PC-3 (cell line): ENCODE measurements at regions not wholly inside any gene's neighbourhood (a gene's known extent, or its start where the extent isn't known, plus 50 kb on each side); places are given as distances from the start of the nearest gene placed in this dataset.

Source experiments
- ATAC-seq: fragments of 200-7000 bp; cut with Tn5 transposase; 2 replicates; pipeline ENCODE4 v1.9.1; 2020; ENCODE audit warnings: mild to moderate bottlenecking, moderate library complexity
- BruUV-seq: library from RNA; stranded (reverse); fragments of 400-500 nt; replicated peaks from 2 replicates; lab custom pipeline; 2021; lab: Mats Ljungman, UMichigan
- CTCF ChIA-PET: fragments of 300-600 bp; sonication (Branson Sonifier 250); formaldehyde crosslinking; loops from one replicate; lab custom pipeline; 2022; ENCODE audit warnings: antibody characterized with exemption; lab: Charles Lee
- POLR2A ChIA-PET: fragments of 300-600 bp; sonication (Branson Sonifier 250); formaldehyde crosslinking; loops from one replicate; lab custom pipeline; 2022; ENCODE audit warnings: antibody characterized with exemption; ENCODE audit not compliant: unreplicated experiment; lab: Charles Lee
- DNase-seq: peaks from one replicate; pipeline ENCODE4 v3.0.0-alpha.2; 2015
- H2AFZ ChIP-seq: fragments of 300-600 bp; sonication (generic); 2 replicates; pipeline ENCODE4 v1.6.0; 2016; ENCODE audit warnings: antibody characterized with exemption, low read length
- H3F3A ChIP-seq: fragments of 300-600 bp; sonication (generic); one replicate; pipeline ENCODE4 v1.6.0; 2017; ENCODE audit warnings: antibody characterized with exemption, low read length, control low read depth, mild to moderate bottlenecking; ENCODE audit not compliant: unreplicated experiment
- H3K27ac ChIP-seq: fragments of 300-600 bp; sonication (generic); 2 replicates; pipeline ENCODE4 v1.5.1; 2016; ENCODE audit warnings: mild to moderate bottlenecking, low read length
- H3K27me3 ChIP-seq: fragments of 300-600 bp; sonication (generic); 2 replicates; pipeline ENCODE4 v1.6.1; 2016; ENCODE audit warnings: low read length, mixed read lengths
- H3K36me3 ChIP-seq: fragments of 300-600 bp; sonication (generic); 2 replicates; pipeline ENCODE4 v1.6.1; 2016; ENCODE audit warnings: low read depth, mixed run types, low read length, mixed read lengths
- H3K4me1 ChIP-seq: fragments of 300-600 bp; sonication (generic); 2 replicates; pipeline ENCODE4 v1.5.1; 2016; ENCODE audit warnings: low read length; ENCODE audit not compliant: insufficient read depth
- H3K4me2 ChIP-seq: fragments of 300-600 bp; sonication (generic); 2 replicates; pipeline ENCODE4 v1.6.0; 2016; ENCODE audit warnings: low read length
- H3K4me3 ChIP-seq: fragments of 300-600 bp; sonication (generic); 2 replicates; pipeline ENCODE4 v1.5.1; 2016; ENCODE audit warnings: mild to moderate bottlenecking, low read length, mixed read lengths
- H3K79me2 ChIP-seq: fragments of 300-600 bp; sonication (generic); 2 replicates; pipeline ENCODE4 v1.6.1; 2017; ENCODE audit warnings: low read length, mixed read lengths
- H3K9ac ChIP-seq: fragments of 300-600 bp; sonication (generic); 2 replicates; pipeline ENCODE4 v1.6.0; 2016; ENCODE audit warnings: mild to moderate bottlenecking, low read length
- H3K9me2 ChIP-seq: fragments of 300-600 bp; sonication (generic); replicated peaks from 2 replicates; pipeline ENCODE4 v1.6.1; 2016; ENCODE audit warnings: mixed run types, low read length, mixed read lengths
- H3K9me3 ChIP-seq: fragments of 300-600 bp; sonication (generic); 2 replicates; pipeline ENCODE4 v1.6.1; 2016; ENCODE audit warnings: low read length, mixed read lengths
- H4K20me1 ChIP-seq: fragments of 300-600 bp; sonication (generic); 2 replicates; pipeline ENCODE4 v1.6.1; 2016; ENCODE audit warnings: low read length, mixed read lengths
- EZH2 ChIP-seq: fragments of 300-600 bp; sonication (generic); IDR thresholded peaks from one replicate; pipeline ENCODE4 v1.6.1; 2017; ENCODE audit warnings: antibody characterized with exemption, mild to moderate bottlenecking, low read length; ENCODE audit not compliant: unreplicated experiment
- EZH2phosphoT487 ChIP-seq: fragments of 300-600 bp; sonication (generic); IDR thresholded peaks from 2 replicates; pipeline ENCODE4 v1.6.1; 2018; ENCODE audit warnings: mild to moderate bottlenecking, antibody characterized with exemption, low read length, borderline replicate concordance
- intact Hi-C: fragments of 100-400 bp; cut with micrococcal nuclease; formaldehyde crosslinking; loops from 2 replicates; pipeline ENCODE4 v1.9.0; 2023
- TF ChIP-seq, protein P1 (sequence below): fragments of 300-600 bp; sonication (generic); conservative IDR thresholded peaks from 2 replicates; pipeline ENCODE4 v1.5.1; 2017; ENCODE audit warnings: antibody characterized with exemption, low read depth, mild to moderate bottlenecking, low read length

DNA sequence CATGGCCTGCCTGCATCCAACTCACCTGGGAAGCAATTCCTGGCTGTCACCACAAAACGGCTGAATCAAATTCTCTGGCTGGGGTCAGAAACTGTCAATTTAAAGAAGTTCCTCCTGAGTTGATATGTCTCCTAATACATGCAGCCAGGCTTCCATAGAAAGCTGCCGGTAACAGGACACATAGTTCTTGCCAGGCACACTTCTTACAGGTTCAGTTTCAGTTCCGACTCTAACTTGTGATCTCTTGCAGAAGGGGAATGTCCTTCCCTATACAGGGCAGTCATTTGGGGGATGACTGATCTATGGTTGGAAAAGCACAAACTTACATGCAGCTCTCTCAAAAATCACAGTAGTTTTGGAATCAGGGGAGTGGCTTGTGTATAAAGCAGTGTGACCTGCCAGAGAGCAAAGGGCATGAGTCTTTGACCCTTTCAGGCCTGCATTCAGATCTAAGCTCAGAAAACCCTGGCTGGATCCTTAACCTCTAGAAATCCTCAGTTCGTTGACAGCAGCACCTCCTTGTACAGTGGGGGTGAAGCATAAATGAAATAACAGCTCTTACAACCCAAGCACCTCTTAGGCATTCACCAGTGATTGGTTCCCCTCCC, 195.6 kb downstream of the SCP2D1 start:
- no peak overlapping the region for H3K9ac ChIP-seq
- no peaks in the 10 kb centered on the region for H3K9me3 ChIP-seq
- H3K4me3 ChIP-seq, result no peak overlapping the region
- H4K20me1 ChIP-seq, result no peaks in the 10 kb centered on the region
- intact Hi-C loops, result no loop called here
- TF ChIP-seq, protein P1, sequence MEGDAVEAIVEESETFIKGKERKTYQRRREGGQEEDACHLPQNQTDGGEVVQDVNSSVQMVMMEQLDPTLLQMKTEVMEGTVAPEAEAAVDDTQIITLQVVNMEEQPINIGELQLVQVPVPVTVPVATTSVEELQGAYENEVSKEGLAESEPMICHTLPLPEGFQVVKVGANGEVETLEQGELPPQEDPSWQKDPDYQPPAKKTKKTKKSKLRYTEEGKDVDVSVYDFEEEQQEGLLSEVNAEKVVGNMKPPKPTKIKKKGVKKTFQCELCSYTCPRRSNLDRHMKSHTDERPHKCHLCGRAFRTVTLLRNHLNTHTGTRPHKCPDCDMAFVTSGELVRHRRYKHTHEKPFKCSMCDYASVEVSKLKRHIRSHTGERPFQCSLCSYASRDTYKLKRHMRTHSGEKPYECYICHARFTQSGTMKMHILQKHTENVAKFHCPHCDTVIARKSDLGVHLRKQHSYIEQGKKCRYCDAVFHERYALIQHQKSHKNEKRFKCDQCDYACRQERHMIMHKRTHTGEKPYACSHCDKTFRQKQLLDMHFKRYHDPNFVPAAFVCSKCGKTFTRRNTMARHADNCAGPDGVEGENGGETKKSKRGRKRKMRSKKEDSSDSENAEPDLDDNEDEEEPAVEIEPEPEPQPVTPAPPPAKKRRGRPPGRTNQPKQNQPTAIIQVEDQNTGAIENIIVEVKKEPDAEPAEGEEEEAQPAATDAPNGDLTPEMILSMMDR, result no peak
- TF ChIP-seq EZH2, result no peak
- TF ChIP-seq EZH2phosphoT487, result no peak
- H3K27ac ChIP-seq, result no peak overlapping the region
- no peaks in the 10 kb centered on the region for H3F3A ChIP-seq
- POLR2A ChIA-PET, result no interaction called here
- peaks cover 62% of the 10 kb centered on the region for H3K27me3 ChIP-seq
- DNase-seq, result no peak
- no peak overlapping the region for H3K4me2 ChIP-seq
- H3K9me2 ChIP-seq, result no peaks in the 10 kb centered on the region
- no peaks in the 10 kb centered on the region for H3K79me2 ChIP-seq
- no peaks in the 10 kb centered on the region for H3K36me3 ChIP-seq
- H3K4me1 ChIP-seq, result no peaks in the 10 kb centered on the region
- H2AFZ ChIP-seq, result no peak overlapping the region
- BruUV-seq, result no TSS peak
- no peak for ATAC-seq
- CTCF ChIA-PET, result no interaction called here

DNA sequence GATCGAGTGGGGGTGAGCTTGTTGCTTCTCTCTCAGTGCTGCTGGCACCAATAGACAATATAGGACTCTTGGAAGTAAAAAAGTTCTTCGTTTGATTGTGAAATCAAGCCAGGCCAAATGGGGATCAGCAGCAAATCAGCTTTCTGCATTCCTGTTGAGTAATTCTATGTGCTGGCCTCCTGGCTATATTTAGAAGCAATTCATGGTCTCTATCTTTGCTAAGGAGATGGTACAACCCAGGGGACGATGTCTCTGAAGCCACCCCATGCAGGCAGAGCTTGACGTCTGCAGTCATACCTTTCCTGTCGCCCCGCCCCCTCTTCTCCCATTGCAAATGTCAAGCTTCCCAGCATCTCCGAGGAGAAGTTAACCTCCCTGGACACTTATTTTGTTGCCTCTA, 199.1 kb downstream of the SCP2D1 start:
- no peak for DNase-seq
- H4K20me1 ChIP-seq, result no peaks in the 10 kb centered on the region
- no peak overlapping the region for H2AFZ ChIP-seq

DNA sequence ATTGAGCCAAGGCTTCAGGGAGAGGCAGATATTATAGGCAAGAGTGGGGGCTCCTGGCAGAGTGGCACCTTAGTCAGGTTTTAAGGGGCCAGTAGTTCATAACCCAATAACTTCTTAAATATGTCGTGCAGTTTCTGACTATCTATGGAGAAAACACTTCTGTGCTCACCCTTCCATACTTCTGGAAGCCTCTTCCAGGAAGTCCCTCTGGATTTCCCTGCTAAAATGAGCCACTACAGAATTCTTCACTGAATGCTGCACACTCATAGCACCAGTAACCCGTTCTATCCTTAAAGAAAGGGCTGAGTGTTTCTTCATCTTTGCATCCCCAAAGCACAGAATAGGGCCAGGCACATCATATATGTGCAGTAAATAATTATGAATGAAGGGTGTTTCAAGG, 198.5 kb upstream of the SLC24A3 start:
- peaks cover 42% of the 10 kb centered on the region for H3K27me3 ChIP-seq
- ChIA-PET POLR2A (no interaction called here), CTCF (no interaction called here)
- H3K4me1 ChIP-seq, result no peaks in the 10 kb centered on the region
- no peak overlapping the region for H2AFZ ChIP-seq
- no peak overlapping the region for H3K27ac ChIP-seq
- no peaks in the 10 kb centered on the region for H3K79me2 ChIP-seq
- H4K20me1 ChIP-seq, result no peaks in the 10 kb centered on the region
- TF ChIP-seq, protein P1, result no peak
- no peak for TF ChIP-seq EZH2
- TF ChIP-seq EZH2phosphoT487, result no peak
- no peaks in the 10 kb centered on the region for H3K9me2 ChIP-seq
- no peak overlapping the region for H3K9ac ChIP-seq
- intact Hi-C loops, result no loop called here
- no peaks in the 10 kb centered on the region for H3K9me3 ChIP-seq
- ATAC-seq, result no peak
- no peak overlapping the region for H3K4me2 ChIP-seq
- H3K36me3 ChIP-seq, result no peaks in the 10 kb centered on the region
- DNase-seq, result no peak
- H3F3A ChIP-seq, result no peaks in the 10 kb centered on the region
- no TSS peak for BruUV-seq
- H3K4me3 ChIP-seq, result no peak overlapping the region

More for the DNA sequence above, 199.1 kb downstream of the SCP2D1 start:
- CTCF ChIA-PET, result no interaction called here
- Histone ChIP-seq H3K4me3 (no peak overlapping the region), H3K79me2 (no peaks in the 10 kb centered on the region), H3K4me2 (no peak overlapping the region), H3K4me1 (no peaks in the 10 kb centered on the region), H3K9me3 (no peaks in the 10 kb centered on the region), H3K9me2 (no peaks in the 10 kb centered on the region), H3F3A (no peaks in the 10 kb centered on the region), H3K9ac (no peak overlapping the region), H3K27me3 (peaks cover 46% of the 10 kb centered on the region), H3K36me3 (no peaks in the 10 kb centered on the region), H3K27ac (no peak overlapping the region)
- ATAC-seq, result no peak
- POLR2A ChIA-PET, result no interaction called here
- no TSS peak for BruUV-seq
- intact Hi-C loops, result no loop called here
- TF ChIP-seq, protein P1, result no peak
- TF ChIP-seq EZH2 (no peak), EZH2phosphoT487 (no peak)
